ENCODE measurements at regions not wholly inside any gene's neighbourhood (a gene's known extent, or its start where the extent isn't known, plus 50 kb on each side); places are given as distances from the start of the nearest gene placed in this dataset.

GRCh38 chr6:144546807-144547206 is 261.7 kb downstream of the UTRN start:
- Histone ChIP-seq H3K27ac (ENCODE audit: low read depth, low read length, poor library complexity, severe bottlenecking) (no peak overlapping the region), H3K4me2 (ENCODE audit: low read length) (no peak overlapping the region), H3K4me1 (ENCODE audit: insufficient read depth, low read length, severe bottlenecking) (peaks cover 9% of the 10 kb centered on the region), H4K20me1 (ENCODE audit: insufficient read depth, low read length) (no peaks in the 10 kb centered on the region), H2AFZ (ENCODE audit: low read length) (no peak overlapping the region), H3K4me3 (ENCODE audit: low read depth, low read length, poor library complexity, severe bottlenecking) (no peak overlapping the region), H3K9me3 (ENCODE audit: low read length) (no peaks in the 10 kb centered on the region), H3K9me2 (ENCODE audit: low read depth, low read length) (no peaks in the 10 kb centered on the region), H3K27me3 (ENCODE audit: insufficient read depth, low read length) (no peaks in the 10 kb centered on the region), H3K9ac (ENCODE audit: low read length) (no peak overlapping the region), H3F3A (ENCODE audit: insufficient read depth, low read length) (no peaks in the 10 kb centered on the region), H3K36me3 (ENCODE audit: insufficient read depth, low read length) (no peaks in the 10 kb centered on the region), H3K79me2 (ENCODE audit: insufficient read depth, low read length) (no peaks in the 10 kb centered on the region)
- TF ChIP-seq CTCF (IDR thresholded peaks at IDR 0.05; ENCODE audit: low read length), result no peak
- no peak for TF ChIP-seq EZH2 (IDR thresholded peaks at IDR 0.05; ENCODE audit: borderline replicate concordance, low read length)

GRCh38 chr6:144547409-144547808 is 262.3 kb downstream of the UTRN start:
- H3K4me1 ChIP-seq (ENCODE audit: insufficient read depth, low read length, severe bottlenecking), result peaks cover 9% of the 10 kb centered on the region
- no peaks in the 10 kb centered on the region for H3K9me2 ChIP-seq (ENCODE audit: low read depth, low read length)
- TF ChIP-seq EZH2 (IDR thresholded peaks at IDR 0.05; ENCODE audit: borderline replicate concordance, low read length) (no peak), CTCF (IDR thresholded peaks at IDR 0.05; ENCODE audit: low read length) (no peak)
- H3K36me3 ChIP-seq (ENCODE audit: insufficient read depth, low read length), result no peaks in the 10 kb centered on the region
- H3K27ac ChIP-seq (ENCODE audit: low read depth, low read length, poor library complexity, severe bottlenecking), result no peak overlapping the region
- no peaks in the 10 kb centered on the region for H3K27me3 ChIP-seq (ENCODE audit: insufficient read depth, low read length)
- no peak overlapping the region for H3K4me2 ChIP-seq (ENCODE audit: low read length)
- H4K20me1 ChIP-seq (ENCODE audit: insufficient read depth, low read length), result no peaks in the 10 kb centered on the region
- no peak overlapping the region for H3K9ac ChIP-seq (ENCODE audit: low read length)
- no peaks in the 10 kb centered on the region for H3K79me2 ChIP-seq (ENCODE audit: insufficient read depth, low read length)
- no peak overlapping the region for H2AFZ ChIP-seq (ENCODE audit: low read length)
- H3K4me3 ChIP-seq (ENCODE audit: low read depth, low read length, poor library complexity, severe bottlenecking), result no peak overlapping the region
- H3K9me3 ChIP-seq (ENCODE audit: low read length), result no peaks in the 10 kb centered on the region
- no peaks in the 10 kb centered on the region for H3F3A ChIP-seq (ENCODE audit: insufficient read depth, low read length)

DNA sequence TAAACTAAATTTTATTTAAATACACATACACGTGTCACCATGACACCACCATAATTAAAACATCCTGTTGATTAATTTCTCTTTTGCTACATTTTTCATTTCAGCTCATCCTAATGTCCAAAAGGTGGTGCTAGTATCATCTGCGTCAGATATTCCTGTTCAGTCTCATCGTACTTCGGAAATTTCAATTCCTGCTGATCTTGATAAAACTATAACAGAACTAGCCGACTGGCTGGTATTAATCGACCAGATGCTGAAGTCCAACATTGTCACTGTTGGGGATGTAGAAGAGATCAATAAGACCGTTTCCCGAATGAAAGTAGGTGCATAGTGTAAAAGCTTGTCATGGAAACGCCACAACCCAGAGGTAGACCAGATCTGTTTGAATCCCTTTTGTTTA is 263.4 kb downstream of the UTRN start:
- Histone ChIP-seq H3K79me2 (ENCODE audit: insufficient read depth, low read length) (no peaks in the 10 kb centered on the region), H3K4me1 (ENCODE audit: insufficient read depth, low read length, severe bottlenecking) (peaks cover 2% of the 10 kb centered on the region), H3K27ac (ENCODE audit: low read depth, low read length, poor library complexity, severe bottlenecking) (no peak overlapping the region), H3K36me3 (ENCODE audit: insufficient read depth, low read length) (no peaks in the 10 kb centered on the region), H2AFZ (ENCODE audit: low read length) (no peak overlapping the region), H4K20me1 (ENCODE audit: insufficient read depth, low read length) (no peaks in the 10 kb centered on the region), H3K9me2 (ENCODE audit: low read depth, low read length) (no peaks in the 10 kb centered on the region), H3K27me3 (ENCODE audit: insufficient read depth, low read length) (no peaks in the 10 kb centered on the region), H3K4me2 (ENCODE audit: low read length) (no peak overlapping the region), H3K9ac (ENCODE audit: low read length) (no peak overlapping the region), H3K4me3 (ENCODE audit: low read depth, low read length, poor library complexity, severe bottlenecking) (no peak overlapping the region), H3F3A (ENCODE audit: insufficient read depth, low read length) (no peaks in the 10 kb centered on the region), H3K9me3 (ENCODE audit: low read length) (no peaks in the 10 kb centered on the region)
- no peak for TF ChIP-seq CTCF (IDR thresholded peaks at IDR 0.05; ENCODE audit: low read length)
- no peak for TF ChIP-seq EZH2 (IDR thresholded peaks at IDR 0.05; ENCODE audit: borderline replicate concordance, low read length)

All from OCI-LY1 (cell line).